HG03060 (cell line): ENCODE measurements at regions not wholly inside any gene's neighbourhood (a gene's known extent, or its start where the extent isn't known, plus 50 kb on each side); places are given as distances from the start of the nearest gene placed in this dataset.

Experiments used
- ATAC-seq: cut with Tn5 transposase; IDR thresholded peaks from one replicate; pipeline ENCODE4 v1.9.1; 2021; ENCODE audit warnings: low read depth, moderate number of reproducible peaks; ENCODE audit not compliant: unreplicated experiment

GRCh38 chr11:116698080-116698479, 74.7 kb downstream of the BUD13 start:
- no peak for ATAC-seq

GRCh38 chr11:116697639-116698038, 75.1 kb downstream of the BUD13 start:
- ATAC-seq, result no peak

GRCh38 chr11:116697011-116697410, 75.8 kb downstream of the BUD13 start:
- no peak for ATAC-seq

GRCh38 chr11:116696381-116696941, 76.3 kb downstream of the BUD13 start:
- no peak for ATAC-seq

- no peak for ATAC-seq
Measured at GRCh38 chr11:116695657-116696254, 77.0 kb downstream of the BUD13 start.

GRCh38 chr11:116694815-116695590, 77.8 kb downstream of the BUD13 start:
- no peak for ATAC-seq

- ATAC-seq, result no peak
Measured at GRCh38 chr11:116694349-116694725, 78.5 kb downstream of the BUD13 start.

GRCh38 chr11:116693593-116694348, 79.0 kb downstream of the BUD13 start:
- ATAC-seq, result no peak

- ATAC-seq, result no peak
Measured at GRCh38 chr11:116693102-116693570, 79.7 kb downstream of the BUD13 start.

- ATAC-seq, result no peak
Measured at GRCh38 chr11:116692318-116693101, 80.3 kb downstream of the BUD13 start.

- ATAC-seq, result no peak
Measured at GRCh38 chr11:116691771-116692177, 81.0 kb downstream of the BUD13 start.

GRCh38 chr11:116690611-116691010, 82.2 kb downstream of the BUD13 start:
- no peak for ATAC-seq

GRCh38 chr11:116689413-116690127, 83.2 kb downstream of the BUD13 start:
- no peak for ATAC-seq

- no peak for ATAC-seq
Measured at GRCh38 chr11:116688202-116688540, 84.6 kb downstream of the BUD13 start.

GRCh38 chr11:116687458-116688201, 85.2 kb downstream of the BUD13 start:
- ATAC-seq, result no peak

- ATAC-seq, result no peak
Measured at GRCh38 chr11:116686866-116687265, 85.9 kb downstream of the BUD13 start.

- no peak for ATAC-seq
Measured at GRCh38 chr11:116683982-116684381, 88.8 kb downstream of the BUD13 start.

- ATAC-seq, result no peak
Measured at GRCh38 chr11:116680349-116681125, 92.2 kb downstream of the BUD13 start.
